GM21390 (cell line): ENCODE measurements at regions not wholly inside any gene's neighbourhood (a gene's known extent, or its start where the extent isn't known, plus 50 kb on each side); places are given as distances from the start of the nearest gene placed in this dataset.

ENCODE experiments used
- ATAC-seq: cut with Tn5 transposase; IDR thresholded peaks from one replicate; pipeline ENCODE4 v1.9.1; 2021; ENCODE audit not compliant: unreplicated experiment

GRCh38 chr1:195941795-195942194 is 666.4 kb downstream of the KCNT2 start:
- ATAC-seq: no peak

- no peak for ATAC-seq
Observed at GRCh38 chr1:195941314-195941713, 666.9 kb downstream of the KCNT2 start.

GRCh38 chr1:195939844-195940243 is 668.4 kb downstream of the KCNT2 start:
- no peak for ATAC-seq

- no peak for ATAC-seq
Observed at GRCh38 chr1:195934817-195935553, 673.3 kb downstream of the KCNT2 start.

GRCh38 chr1:195933835-195934234 is 674.4 kb downstream of the KCNT2 start:
- no peak for ATAC-seq

- ATAC-seq: no peak
Observed at GRCh38 chr1:195915826-195916225, 692.4 kb downstream of the KCNT2 start.

- no peak for ATAC-seq
Observed at GRCh38 chr1:195909061-195909460, 699.2 kb downstream of the KCNT2 start.

- no peak for ATAC-seq
Observed at GRCh38 chr1:195908121-195908520, 700.1 kb downstream of the KCNT2 start.

- no peak for ATAC-seq
Observed at GRCh38 chr1:195903203-195903602, 705.0 kb downstream of the KCNT2 start.

- ATAC-seq: no peak
Observed at GRCh38 chr1:195902779-195903178, 705.5 kb downstream of the KCNT2 start.

GRCh38 chr1:195899762-195900352 is 708.4 kb downstream of the KCNT2 start:
- no peak for ATAC-seq

- no peak for ATAC-seq
Observed at GRCh38 chr1:195898924-195899323, 709.3 kb downstream of the KCNT2 start.

GRCh38 chr1:195898373-195898772 is 709.9 kb downstream of the KCNT2 start:
- no peak for ATAC-seq

- ATAC-seq: no peak
Observed at GRCh38 chr1:195897076-195897475, 711.2 kb downstream of the KCNT2 start.

GRCh38 chr1:195894411-195894810 is 713.8 kb downstream of the KCNT2 start:
- no peak for ATAC-seq

- ATAC-seq: no peak
Observed at GRCh38 chr1:195886000-195886399, 722.2 kb downstream of the KCNT2 start.

- no peak for ATAC-seq
Observed at GRCh38 chr1:195878478-195878877, 729.8 kb downstream of the KCNT2 start.

GRCh38 chr1:195876792-195877191 is 731.4 kb downstream of the KCNT2 start:
- no peak for ATAC-seq

GRCh38 chr1:195872376-195872775 is 735.9 kb downstream of the KCNT2 start:
- no peak for ATAC-seq

GRCh38 chr1:195867638-195868037 is 740.6 kb downstream of the KCNT2 start:
- no peak for ATAC-seq

- ATAC-seq: no peak
Observed at GRCh38 chr1:195866781-195867222, 741.4 kb downstream of the KCNT2 start.

- ATAC-seq: no peak
Observed at GRCh38 chr1:195866091-195866780, 742.0 kb downstream of the KCNT2 start.
